ENCODE measurements at regions not wholly inside any gene's neighbourhood (a gene's known extent, or its start where the extent isn't known, plus 50 kb on each side); places are given as distances from the start of the nearest gene placed in this dataset.

DNA sequence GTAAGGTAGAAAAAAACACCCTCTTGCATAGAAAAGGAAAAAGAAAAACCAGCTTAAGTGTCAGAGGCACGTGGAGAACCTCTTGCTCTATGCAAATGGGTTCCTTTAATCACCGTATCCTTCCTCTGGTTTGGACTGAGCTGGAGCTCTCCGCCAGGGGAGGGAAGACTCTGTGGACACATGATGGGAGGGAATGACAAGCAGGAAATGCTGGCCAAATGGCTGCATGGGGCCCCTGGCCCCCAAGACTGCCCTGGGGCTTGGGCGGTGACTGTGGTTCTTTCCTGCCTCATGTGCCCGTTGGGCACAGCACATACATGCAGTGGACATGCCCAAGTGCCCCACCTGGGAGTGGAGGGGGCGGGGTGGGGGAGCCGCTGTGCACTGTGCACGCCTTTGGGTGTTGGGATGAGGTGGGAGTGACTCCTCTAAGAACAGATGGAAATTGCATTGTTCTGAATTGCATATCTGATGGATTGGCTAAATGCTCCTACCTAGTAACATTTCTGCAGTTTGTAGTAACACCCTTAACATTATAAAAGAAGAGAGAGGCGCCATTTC, 166.4 kb upstream of the AVPR1A start (continued):
- TF ChIP-seq FOXK1 (CRISPR knock-in tag; IDR thresholded peaks at IDR 0.05) (no peak), MYBL2 (CRISPR knock-in tag; IDR thresholded peaks at IDR 0.05) (no peak)
- TF ChIP-seq, protein P1, sequence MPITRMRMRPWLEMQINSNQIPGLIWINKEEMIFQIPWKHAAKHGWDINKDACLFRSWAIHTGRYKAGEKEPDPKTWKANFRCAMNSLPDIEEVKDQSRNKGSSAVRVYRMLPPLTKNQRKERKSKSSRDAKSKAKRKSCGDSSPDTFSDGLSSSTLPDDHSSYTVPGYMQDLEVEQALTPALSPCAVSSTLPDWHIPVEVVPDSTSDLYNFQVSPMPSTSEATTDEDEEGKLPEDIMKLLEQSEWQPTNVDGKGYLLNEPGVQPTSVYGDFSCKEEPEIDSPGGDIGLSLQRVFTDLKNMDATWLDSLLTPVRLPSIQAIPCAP (CRISPR knock-in tag; IDR thresholded peaks at IDR 0.05), result no peak

DNA sequence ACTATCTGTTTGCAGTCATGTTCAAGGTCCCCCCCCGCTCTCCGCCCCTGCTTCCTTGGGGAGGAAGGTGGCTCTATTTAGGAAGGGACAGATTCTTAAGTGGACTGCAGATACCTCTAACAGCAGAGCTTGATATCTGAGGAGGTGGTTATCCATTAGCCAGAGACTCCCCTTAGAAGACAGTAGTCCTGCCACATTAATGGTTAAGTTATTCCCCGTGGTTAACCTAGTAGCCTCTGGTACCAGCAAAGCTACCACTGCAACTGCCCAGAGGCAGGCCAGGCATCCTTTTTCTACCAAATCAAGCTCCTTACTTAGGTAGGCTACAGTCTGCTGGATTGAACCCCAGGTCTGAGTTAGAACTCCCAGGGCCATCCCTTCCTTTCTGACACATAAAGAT, 162.1 kb upstream of the AVPR1A start:
- H3K4me3 Mint-ChIP-seq, result no peak overlapping the region

DNA sequence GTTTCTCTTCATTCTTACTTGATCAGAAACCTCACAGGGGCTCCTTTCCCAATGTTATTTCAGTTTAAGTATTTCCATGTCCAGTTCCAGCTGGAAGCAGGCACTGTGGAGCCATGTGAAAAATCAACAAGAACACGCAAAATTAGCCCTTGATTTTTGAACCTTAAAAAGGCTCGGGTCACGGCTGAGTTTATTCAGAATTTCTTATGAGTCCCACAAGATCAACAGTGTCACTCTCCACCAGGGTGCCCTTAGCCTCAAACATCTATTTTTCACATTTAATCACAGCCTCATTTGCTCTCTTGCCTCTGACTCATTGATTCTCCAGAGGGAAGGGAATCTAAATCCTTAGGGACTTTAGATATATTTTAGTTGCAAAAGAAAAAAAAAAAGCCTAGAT, 157.7 kb upstream of the AVPR1A start:
- Mint-ChIP-seq H3K4me1 (0 out of 2 replicates have a peak, but pooled peaks cover 3% of the 10 kb centered on the region), H3K27me3 (ENCODE audit: low read depth) (no peaks in the 10 kb centered on the region), H3K4me3 (no peak overlapping the region), H3K9me3 (peaks cover 18% of the 10 kb centered on the region), H3K36me3 (no peaks in the 10 kb centered on the region; the same call in 1 of the 2 replicates), H3K27ac (no peak overlapping the region)
- CTCF ChIA-PET, result no interaction called here
- DNase-seq (ENCODE audit: low spot score) (no peak), ATAC-seq (no peak)
- POLR2A ChIA-PET, result no interaction called here
- no peak for TF ChIP-seq KAT7 (CRISPR knock-in tag; IDR thresholded peaks at IDR 0.05; ENCODE audit: borderline replicate concordance)
- TF ChIP-seq, protein P2, sequence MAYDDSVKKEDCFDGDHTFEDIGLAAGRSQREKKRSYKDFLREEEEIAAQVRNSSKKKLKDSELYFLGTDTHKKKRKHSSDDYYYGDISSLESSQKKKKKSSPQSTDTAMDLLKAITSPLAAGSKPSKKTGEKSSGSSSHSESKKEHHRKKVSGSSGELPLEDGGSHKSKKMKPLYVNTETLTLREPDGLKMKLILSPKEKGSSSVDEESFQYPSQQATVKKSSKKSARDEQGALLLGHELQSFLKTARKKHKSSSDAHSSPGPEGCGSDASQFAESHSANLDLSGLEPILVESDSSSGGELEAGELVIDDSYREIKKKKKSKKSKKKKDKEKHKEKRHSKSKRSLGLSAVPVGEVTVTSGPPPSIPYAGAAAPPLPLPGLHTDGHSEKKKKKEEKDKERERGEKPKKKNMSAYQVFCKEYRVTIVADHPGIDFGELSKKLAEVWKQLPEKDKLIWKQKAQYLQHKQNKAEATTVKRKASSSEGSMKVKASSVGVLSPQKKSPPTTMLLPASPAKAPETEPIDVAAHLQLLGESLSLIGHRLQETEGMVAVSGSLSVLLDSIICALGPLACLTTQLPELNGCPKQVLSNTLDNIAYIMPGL (CRISPR knock-in tag; IDR thresholded peaks at IDR 0.05), result no peak
- no peak for TF ChIP-seq TEAD1 (CRISPR knock-in tag; IDR thresholded peaks at IDR 0.05)
- TF ChIP-seq, protein P3, sequence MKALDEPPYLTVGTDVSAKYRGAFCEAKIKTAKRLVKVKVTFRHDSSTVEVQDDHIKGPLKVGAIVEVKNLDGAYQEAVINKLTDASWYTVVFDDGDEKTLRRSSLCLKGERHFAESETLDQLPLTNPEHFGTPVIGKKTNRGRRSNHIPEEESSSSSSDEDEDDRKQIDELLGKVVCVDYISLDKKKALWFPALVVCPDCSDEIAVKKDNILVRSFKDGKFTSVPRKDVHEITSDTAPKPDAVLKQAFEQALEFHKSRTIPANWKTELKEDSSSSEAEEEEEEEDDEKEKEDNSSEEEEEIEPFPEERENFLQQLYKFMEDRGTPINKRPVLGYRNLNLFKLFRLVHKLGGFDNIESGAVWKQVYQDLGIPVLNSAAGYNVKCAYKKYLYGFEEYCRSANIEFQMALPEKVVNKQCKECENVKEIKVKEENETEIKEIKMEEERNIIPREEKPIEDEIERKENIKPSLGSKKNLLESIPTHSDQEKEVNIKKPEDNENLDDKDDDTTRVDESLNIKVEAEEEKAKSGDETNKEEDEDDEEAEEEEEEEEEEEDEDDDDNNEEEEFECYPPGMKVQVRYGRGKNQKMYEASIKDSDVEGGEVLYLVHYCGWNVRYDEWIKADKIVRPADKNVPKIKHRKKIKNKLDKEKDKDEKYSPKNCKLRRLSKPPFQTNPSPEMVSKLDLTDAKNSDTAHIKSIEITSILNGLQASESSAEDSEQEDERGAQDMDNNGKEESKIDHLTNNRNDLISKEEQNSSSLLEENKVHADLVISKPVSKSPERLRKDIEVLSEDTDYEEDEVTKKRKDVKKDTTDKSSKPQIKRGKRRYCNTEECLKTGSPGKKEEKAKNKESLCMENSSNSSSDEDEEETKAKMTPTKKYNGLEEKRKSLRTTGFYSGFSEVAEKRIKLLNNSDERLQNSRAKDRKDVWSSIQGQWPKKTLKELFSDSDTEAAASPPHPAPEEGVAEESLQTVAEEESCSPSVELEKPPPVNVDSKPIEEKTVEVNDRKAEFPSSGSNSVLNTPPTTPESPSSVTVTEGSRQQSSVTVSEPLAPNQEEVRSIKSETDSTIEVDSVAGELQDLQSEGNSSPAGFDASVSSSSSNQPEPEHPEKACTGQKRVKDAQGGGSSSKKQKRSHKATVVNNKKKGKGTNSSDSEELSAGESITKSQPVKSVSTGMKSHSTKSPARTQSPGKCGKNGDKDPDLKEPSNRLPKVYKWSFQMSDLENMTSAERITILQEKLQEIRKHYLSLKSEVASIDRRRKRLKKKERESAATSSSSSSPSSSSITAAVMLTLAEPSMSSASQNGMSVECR (CRISPR knock-in tag; IDR thresholded peaks at IDR 0.05; ENCODE audit: borderline replicate concordance), result no peak

More for the DNA sequence above, 162.1 kb upstream of the AVPR1A start:
- Mint-ChIP-seq H3K4me1 (0 out of 2 replicates have a peak, but pooled peaks cover 3% of the 10 kb centered on the region), H3K9me3 (peaks cover 18% of the 10 kb centered on the region), H3K36me3 (no peaks in the 10 kb centered on the region; the same call in 1 of the 2 replicates), H3K27me3 (ENCODE audit: low read depth) (no peaks in the 10 kb centered on the region), H3K27ac (no peak overlapping the region)
- ATAC-seq (no peak), DNase-seq (ENCODE audit: low spot score) (no peak)
- ChIA-PET CTCF (no interaction called here), POLR2A (no interaction called here)
- TF ChIP-seq RELA (CRISPR knock-in tag; IDR thresholded peaks at IDR 0.05; ENCODE audit: borderline replicate concordance), result no peak
- TF ChIP-seq, protein P2 (CRISPR knock-in tag; IDR thresholded peaks at IDR 0.05), result no peak
- TF ChIP-seq, protein P4, sequence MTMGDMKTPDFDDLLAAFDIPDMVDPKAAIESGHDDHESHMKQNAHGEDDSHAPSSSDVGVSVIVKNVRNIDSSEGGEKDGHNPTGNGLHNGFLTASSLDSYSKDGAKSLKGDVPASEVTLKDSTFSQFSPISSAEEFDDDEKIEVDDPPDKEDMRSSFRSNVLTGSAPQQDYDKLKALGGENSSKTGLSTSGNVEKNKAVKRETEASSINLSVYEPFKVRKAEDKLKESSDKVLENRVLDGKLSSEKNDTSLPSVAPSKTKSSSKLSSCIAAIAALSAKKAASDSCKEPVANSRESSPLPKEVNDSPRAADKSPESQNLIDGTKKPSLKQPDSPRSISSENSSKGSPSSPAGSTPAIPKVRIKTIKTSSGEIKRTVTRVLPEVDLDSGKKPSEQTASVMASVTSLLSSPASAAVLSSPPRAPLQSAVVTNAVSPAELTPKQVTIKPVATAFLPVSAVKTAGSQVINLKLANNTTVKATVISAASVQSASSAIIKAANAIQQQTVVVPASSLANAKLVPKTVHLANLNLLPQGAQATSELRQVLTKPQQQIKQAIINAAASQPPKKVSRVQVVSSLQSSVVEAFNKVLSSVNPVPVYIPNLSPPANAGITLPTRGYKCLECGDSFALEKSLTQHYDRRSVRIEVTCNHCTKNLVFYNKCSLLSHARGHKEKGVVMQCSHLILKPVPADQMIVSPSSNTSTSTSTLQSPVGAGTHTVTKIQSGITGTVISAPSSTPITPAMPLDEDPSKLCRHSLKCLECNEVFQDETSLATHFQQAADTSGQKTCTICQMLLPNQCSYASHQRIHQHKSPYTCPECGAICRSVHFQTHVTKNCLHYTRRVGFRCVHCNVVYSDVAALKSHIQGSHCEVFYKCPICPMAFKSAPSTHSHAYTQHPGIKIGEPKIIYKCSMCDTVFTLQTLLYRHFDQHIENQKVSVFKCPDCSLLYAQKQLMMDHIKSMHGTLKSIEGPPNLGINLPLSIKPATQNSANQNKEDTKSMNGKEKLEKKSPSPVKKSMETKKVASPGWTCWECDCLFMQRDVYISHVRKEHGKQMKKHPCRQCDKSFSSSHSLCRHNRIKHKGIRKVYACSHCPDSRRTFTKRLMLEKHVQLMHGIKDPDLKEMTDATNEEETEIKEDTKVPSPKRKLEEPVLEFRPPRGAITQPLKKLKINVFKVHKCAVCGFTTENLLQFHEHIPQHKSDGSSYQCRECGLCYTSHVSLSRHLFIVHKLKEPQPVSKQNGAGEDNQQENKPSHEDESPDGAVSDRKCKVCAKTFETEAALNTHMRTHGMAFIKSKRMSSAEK (CRISPR knock-in tag; IDR thresholded peaks at IDR 0.05; ENCODE audit: borderline replicate concordance), result no peak
- TF ChIP-seq, protein P5, sequence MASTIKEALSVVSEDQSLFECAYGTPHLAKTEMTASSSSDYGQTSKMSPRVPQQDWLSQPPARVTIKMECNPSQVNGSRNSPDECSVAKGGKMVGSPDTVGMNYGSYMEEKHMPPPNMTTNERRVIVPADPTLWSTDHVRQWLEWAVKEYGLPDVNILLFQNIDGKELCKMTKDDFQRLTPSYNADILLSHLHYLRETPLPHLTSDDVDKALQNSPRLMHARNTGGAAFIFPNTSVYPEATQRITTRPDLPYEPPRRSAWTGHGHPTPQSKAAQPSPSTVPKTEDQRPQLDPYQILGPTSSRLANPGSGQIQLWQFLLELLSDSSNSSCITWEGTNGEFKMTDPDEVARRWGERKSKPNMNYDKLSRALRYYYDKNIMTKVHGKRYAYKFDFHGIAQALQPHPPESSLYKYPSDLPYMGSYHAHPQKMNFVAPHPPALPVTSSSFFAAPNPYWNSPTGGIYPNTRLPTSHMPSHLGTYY (CRISPR knock-in tag; IDR thresholded peaks at IDR 0.05), result no peak
- TF ChIP-seq TEAD1 (CRISPR knock-in tag; IDR thresholded peaks at IDR 0.05), result no peak

Data from WTC11 (cell line).